ENCODE measurements at regions not wholly inside any gene's neighbourhood (a gene's known extent, or its start where the extent isn't known, plus 50 kb on each side); places are given as distances from the start of the nearest gene placed in this dataset.

GRCh38 chr3:16121391-16121790, 53.1 kb upstream of the GALNT15 start:
- no peak for TF ChIP-seq CTCF (IDR thresholded peaks at IDR 0.05)
- TF ChIP-seq ZFX (IDR thresholded peaks at IDR 0.05; ENCODE audit: borderline replicate concordance), result no peak

Measured in 22Rv1 (cell line).